ENCODE measurements at regions not wholly inside any gene's neighbourhood (a gene's known extent, or its start where the extent isn't known, plus 50 kb on each side); places are given as distances from the start of the nearest gene placed in this dataset.
"Not testable (repeated sequence)": the region's sequence is repeated elsewhere in the genome, so short reads cannot be mapped to it uniquely, and the experiment has no call there.

DNA sequence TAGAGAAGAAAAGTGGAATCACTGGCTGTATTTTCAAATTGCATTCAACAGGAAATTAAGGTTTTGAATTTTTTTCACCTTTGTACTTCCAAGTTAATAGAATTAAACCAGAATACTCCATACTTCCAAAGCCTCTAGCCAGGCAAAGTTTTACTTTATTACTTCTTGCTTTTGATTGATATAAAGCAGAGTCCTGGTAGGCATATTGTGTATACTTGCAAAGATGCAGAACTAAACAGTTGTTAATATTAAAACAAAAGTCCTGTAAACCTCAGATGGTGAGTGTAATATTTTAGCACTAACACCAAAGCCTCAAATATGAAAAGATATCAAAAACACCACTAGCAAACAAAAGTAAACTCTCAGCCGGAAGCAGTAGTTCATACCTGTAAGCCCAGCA, 107.2 kb upstream of the C2CD4B start:
- no peak for DNase-seq

- DNase-seq = no peak
Observed at GRCh38 chr15:62275831-62276230, 110.7 kb upstream of the C2CD4B start.

- no peak for DNase-seq
Observed at GRCh38 chr15:62277816-62278394, 112.8 kb upstream of the C2CD4B start.

DNA sequence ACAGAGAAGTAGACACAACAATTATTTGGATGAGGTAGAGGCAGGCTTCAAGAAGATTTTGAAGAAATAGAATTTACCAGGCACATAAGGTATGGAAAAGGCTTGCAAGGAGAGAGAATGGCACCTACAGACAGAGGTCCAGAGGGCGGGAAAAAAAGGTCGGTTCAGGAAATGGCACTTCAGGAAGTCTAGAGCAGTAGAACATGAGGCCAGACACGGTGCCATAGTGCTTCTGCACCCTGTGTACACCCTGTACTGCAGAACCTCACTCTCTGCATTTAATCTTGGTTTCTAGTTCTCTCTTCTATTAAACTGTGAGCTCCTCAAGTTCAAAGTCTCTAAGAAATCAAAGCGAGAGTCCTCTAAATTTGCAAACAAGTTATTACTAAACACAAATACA, 113.4 kb upstream of the C2CD4B start:
- DNase-seq = no peak

DNA sequence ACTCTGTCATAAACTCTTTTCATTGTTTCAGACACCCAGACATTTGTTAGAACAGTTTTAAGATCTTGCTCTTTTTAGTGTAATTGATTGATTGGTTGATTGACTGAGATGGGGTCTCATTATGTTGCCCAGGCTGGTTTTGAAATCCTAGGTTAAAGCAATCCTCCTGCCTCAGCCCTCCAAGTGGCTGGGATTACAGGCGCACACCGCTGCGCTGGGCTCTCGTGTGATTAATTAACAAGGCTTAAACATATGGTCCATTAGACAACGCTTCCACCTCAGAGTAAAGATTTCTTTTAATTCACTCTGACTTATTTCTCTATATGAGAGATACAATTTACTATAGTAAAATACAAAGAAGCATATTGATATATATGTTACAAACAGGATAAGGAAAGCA, 114.0 kb upstream of the C2CD4B start:
- DNase-seq = no peak

- DNase-seq = no peak
Observed at GRCh38 chr15:62280625-62281024, 115.5 kb upstream of the C2CD4B start.

GRCh38 chr15:62281801-62282200, 116.7 kb upstream of the C2CD4B start:
- DNase-seq = not testable (repeated sequence)

DNA sequence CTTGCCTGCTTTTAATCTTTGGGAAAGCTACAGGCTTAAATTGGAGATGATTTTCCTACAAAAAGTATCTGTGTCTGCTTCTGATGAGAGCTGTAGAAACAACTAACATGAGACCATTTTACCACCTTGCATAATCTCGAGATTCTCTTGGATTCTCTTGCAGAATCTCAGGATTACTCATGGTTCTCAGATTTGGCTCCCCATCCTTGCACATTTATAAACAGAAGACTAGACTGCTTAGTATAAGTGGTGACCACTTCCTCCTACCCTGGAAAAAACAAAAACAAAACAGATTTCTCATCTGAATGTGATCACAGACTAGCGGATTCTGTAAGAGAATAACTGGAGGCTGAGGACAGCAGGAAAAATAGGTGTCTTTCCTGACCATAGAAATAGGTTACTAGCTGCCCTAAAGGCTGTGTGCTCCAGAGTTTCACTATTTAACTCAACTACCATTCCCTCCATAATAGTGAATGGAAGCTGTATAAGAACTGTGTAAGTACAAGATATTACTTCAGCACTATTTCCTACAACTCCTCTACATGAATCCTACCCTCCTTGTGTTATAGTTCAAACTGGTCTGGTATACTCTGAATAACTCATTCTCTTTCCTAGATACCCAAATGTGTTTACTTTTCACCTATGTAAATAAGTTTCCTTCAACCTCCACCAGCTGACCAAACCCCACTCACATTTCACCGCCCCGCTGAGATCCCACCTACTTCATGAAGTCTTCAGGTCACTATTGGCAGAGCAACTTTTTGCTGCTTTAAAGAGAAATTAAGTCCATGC, 122.2 kb upstream of the C2CD4B start:
- DNase-seq = no peak

DNA sequence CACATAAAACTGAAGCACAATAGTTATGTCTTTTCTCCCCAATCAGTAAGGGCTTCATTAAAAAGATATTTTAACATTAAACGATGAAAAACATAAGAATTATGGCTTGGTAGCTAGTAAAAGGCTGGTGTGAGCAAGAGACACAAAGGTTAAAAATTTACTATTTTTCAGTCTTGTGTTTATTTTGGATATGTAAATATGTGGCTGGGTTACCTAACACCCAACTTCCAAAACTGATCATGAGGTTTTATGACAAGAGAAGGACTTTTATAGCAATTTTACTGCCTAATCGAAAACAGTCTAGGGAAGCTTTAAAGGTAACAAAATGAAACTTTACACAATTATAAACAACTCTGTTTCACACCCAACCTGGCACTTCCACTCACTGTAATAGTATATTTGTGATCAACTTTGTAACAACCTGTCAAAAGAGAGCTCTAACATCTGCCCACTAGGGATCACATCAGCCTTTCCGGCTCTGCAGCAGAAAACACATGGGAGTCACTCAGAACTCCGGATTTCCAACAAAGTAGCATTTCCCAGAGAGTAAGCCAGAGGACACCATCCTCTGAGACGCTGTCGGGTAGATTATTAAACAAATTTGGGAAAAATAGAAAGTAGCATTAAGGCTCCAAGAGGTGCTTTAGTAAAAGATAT, 123.4 kb upstream of the C2CD4B start:
- no peak for DNase-seq

DNA sequence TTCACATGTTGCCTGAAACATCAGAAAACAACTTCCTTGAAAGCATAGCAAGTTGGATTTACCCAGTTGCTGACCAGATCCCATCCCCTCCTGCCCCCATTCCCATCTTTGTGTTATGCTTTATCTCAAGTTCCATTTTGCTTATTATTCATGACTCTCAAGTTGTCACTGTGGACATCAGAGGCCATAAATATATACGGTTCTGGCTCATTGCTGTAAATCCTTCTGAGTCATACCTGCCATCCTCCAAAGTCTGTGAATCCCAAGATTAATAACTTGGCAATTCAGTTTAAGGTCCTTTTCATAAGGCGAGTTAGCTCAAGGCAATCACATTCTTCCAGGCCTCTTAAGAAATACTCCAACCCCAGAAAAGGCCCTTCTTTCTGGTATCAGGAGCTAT, 126.2 kb upstream of the C2CD4B start:
- DNase-seq = no peak

DNA sequence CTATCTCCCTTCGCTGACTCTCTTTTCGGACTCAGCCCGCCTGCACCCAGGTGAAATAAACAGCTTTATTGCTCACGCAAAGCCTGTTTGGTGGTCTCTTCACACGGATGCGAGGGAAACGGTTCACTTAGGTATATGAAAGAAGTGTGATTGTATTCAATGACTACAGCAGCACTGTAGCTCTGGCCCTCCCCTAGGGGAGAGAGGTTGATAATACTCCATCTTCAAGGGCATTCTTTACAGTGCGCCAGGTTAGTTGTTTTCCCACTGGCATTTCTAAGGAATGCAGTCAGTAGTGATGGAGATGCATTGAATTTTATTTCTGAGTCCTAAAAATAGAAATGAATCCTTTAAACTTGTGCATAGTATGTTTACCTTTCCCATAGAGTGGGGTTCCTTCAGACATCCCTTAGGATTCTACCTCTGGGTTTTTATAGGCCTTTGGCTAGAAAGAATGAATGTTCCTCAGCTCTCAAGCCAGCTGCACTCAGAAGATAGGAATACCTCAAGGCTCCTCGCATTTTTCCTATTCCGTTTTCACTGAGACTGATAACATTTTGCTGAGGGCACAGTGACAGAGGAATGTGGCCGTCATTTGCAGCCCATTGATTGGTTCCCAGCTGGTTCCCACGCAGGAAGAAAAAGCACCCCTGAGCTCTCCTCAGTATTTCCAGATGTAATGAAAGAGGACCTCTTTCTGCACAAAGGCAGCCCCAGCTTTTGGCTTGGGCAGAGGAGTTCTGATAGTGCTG, 131.8 kb upstream of the C2CD4B start:
- DNase-seq = no peak

DNA sequence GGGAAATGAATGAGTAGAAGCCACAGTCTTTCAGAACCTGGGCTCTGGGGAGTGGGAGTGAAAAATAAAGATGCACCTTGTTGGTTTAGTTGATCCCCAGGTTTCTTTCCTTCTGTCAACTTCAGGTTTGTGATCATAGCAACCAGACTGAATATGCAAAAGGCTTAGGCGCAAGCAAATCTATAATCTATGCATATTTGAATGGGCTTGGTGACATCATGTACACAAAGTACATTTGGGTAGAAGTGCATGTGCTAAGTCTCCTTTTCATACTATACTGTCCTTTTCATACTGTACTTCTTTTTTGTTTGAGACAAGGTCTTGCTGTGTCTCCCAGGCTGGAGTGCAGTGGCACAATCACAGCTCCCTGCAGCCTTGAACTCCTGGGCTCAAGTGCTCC, 132.4 kb upstream of the C2CD4B start:
- no peak for DNase-seq

- no peak for DNase-seq
Observed at GRCh38 chr15:62297933-62298332, 132.8 kb upstream of the C2CD4B start.

GRCh38 chr15:62298811-62299210, 133.7 kb upstream of the C2CD4B start:
- no peak for DNase-seq

GRCh38 chr15:62299541-62299940, 134.5 kb upstream of the C2CD4B start:
- DNase-seq = no peak

DNA sequence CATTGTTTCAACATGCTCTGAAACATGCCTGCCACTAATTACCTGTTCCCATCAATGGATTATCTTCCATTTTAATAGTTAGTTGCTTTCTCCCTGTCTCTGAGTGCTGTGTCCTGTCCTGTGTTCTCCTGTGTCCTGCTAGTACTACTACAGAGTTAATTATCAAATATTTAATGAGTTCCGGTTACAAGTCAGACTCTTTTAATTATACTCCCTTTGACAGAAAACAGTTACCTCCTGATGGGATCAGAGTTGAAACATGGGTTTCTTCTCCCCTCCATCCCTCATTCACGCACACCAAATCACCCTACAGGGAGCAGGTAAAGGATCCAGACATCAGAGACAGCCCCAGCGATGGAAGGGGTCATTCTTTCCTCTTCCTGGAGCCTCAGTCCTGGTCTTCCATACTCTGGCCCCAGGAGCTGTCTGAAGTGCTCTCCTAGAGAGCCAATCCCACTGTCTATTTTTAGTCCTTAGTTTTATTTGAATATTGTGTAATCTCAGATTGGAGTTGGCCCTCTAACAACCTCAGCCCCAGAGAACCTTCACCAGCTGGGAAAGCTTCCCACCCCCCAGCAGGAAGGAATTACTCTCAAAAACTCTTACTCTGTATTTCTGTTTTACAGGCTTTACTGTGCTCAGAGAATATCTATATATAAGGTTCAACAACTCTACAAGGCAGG, 137.0 kb upstream of the C2CD4B start:
- DNase-seq = no peak

DNA sequence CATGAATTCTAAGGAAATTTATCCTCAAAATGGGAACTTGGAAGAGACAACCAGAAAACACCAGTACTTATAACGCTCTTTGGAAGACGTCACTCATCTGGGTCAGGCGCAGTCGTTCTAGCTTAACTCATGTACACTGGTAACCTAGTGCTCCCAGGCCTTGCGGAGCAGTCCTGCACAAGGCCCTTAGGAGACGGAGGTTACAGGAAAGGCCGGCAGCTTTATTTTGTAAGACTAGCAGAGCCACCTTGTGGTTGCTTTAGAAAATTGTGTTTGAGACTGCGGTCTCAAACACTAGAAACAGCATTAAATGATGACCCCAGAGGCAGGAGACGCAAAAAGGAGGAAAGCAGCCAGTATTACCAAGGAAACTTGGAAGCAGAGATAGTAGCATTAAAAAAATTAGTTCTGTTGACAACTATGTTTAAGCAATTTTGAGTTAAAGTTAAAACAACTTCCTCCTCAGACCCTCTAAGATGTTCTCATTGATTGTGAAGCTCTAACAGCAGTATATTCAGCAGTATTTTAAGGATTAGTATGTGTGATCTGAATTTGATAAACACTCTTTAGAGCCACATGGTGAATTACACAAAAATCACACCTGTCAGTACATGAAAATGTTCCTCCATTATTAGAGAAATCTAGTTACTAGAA, 141.9 kb upstream of the C2CD4B start:
- DNase-seq = peak; percentile 9

DNA sequence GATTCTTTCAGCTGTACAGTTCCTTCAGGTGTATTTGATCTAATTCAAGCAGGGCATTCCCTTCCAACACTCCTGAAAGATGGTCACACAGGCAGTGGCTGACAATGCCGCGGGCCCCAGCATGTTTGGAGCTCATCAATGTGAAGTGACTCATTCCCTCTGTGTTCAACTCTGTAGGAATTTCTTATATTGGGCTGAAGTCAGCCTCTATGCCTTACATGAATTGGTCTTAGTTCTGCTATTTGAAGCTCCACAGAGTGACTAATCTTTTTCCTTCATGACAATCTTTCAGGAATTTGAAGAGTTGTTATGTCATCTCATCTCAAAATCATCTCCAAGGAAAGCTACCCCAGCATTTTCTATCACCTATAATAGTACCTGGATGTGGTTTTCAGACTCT, 142.5 kb upstream of the C2CD4B start:
- no peak for DNase-seq

DNA sequence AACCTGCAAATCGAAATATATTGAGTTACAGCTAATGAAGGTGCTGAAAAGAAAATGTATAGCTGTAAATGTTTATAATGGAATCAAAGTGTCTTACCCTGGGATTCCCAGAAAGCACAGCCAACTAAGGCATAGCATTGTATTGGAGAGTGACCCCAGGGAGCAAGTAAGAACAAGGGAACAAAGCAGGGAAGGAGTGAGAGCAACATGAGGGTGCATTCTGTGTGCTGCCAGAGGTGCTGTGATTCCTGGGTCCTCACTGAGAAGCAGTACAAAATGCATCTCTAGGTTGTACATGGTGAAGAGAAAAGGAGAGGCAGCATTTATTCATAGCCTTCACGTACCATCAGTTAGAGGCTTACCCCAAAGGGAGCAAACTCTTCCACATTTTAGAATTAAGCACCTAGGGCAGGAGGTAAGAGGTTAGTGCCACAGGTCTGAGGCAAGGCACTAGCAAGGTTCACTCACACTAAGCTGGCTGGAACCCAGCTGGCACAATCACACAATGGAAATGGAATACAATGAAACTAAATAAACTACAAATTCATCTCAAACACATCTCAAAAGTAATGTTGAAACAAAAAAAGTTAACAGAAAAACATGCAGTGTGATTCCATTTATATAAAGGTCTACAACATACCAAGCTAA, 151.5 kb upstream of the C2CD4B start:
- no peak for DNase-seq

GRCh38 chr15:62320259-62320658, 155.2 kb upstream of the C2CD4B start:
- DNase-seq = no peak

GRCh38 chr15:62323353-62323890, 158.3 kb upstream of the C2CD4B start:
- DNase-seq = no peak

DNA sequence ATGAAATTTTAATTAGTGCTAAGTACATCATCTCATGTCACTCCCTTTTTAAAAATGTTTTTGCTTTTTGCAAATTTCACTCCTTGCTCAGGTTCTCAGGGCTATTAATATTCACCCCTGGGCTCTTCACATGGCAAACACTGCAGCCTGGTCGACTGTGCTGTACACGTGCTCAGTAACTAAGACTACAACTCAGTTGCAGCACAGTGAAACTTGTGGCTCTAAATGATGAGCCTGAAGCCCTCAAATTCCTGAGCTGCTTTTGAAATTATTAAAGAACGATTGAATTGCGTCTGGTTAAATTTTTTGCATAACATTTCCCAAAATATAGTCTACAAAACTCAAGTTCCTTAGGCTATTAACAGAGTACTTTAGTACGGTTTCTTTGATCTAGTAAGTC, 159.3 kb upstream of the C2CD4B start:
- no peak for DNase-seq

Data from NCI-H1048 (cell line).